Glutamatergic neuron (in vitro differentiated cells): ENCODE measurements at regions not wholly inside any gene's neighbourhood (a gene's known extent, or its start where the extent isn't known, plus 50 kb on each side); places are given as distances from the start of the nearest gene placed in this dataset.
"Not testable (repeated sequence)": the region's sequence is repeated elsewhere in the genome, so short reads cannot be mapped to it uniquely, and the experiment has no call there.

Source experiments
- DNase-seq: peaks from one replicate; pipeline ENCODE4 v3.0.0; 2022
- H3K27ac Mint-ChIP-seq: one replicate; pipeline ENCODE4 v1.8.0; 2020; ENCODE audit warnings: mild to moderate bottlenecking, mixed read lengths, inconsistent platforms; ENCODE audit not compliant: unreplicated experiment
- H3K27me3 Mint-ChIP-seq: one replicate; pipeline ENCODE4 v1.8.0; 2020; ENCODE audit warnings: mild to moderate bottlenecking, moderate library complexity, mixed read lengths, inconsistent platforms; ENCODE audit not compliant: unreplicated experiment
- H3K36me3 Mint-ChIP-seq: one replicate; pipeline ENCODE4 v1.8.0; 2020; ENCODE audit warnings: mild to moderate bottlenecking, mixed read lengths, inconsistent platforms; ENCODE audit not compliant: unreplicated experiment
- H3K4me1 Mint-ChIP-seq: one replicate; pipeline ENCODE4 v1.8.0; 2020; ENCODE audit warnings: mild to moderate bottlenecking, low read depth, mixed read lengths, inconsistent platforms; ENCODE audit not compliant: unreplicated experiment
- H3K4me3 Mint-ChIP-seq: one replicate; pipeline ENCODE4 v1.8.0; 2020; ENCODE audit warnings: mild to moderate bottlenecking, mixed read lengths, inconsistent platforms; ENCODE audit not compliant: unreplicated experiment
- H3K9me3 Mint-ChIP-seq: one replicate; pipeline ENCODE4 v1.8.0; 2020; ENCODE audit warnings: mild to moderate bottlenecking, moderate library complexity, mixed read lengths, inconsistent platforms; ENCODE audit not compliant: unreplicated experiment
- TF ChIP-seq, protein P1 (sequence below): fragments of 200-600 bp; sonication (generic); IDR thresholded peaks from one replicate; pipeline ENCODE4 v1.5.0; 2021; ENCODE audit not compliant: partially characterized antibody, unreplicated experiment

DNA sequence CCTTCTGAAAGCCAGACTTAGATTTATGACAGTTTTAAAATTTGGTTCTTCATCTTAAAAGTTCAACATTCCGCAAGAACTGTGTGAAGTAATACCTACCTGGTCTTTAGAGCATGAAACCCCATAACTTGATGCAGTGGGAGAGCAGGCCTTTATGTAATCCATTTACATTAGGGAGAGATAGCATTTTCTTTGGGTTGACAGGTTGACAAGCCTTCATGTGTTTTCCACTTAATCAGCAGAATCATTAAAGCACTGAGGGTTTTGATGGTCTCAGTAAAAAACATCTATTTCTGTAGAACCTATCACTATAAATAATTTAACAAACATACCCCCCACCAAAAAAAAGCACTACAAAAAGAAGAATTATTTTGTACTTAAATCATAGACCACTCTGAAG is 121.6 kb upstream of the KIF2A start:
- H3K9me3 Mint-ChIP-seq: no peaks in the 10 kb centered on the region
- no peak overlapping the region for H3K27ac Mint-ChIP-seq
- H3K4me3 Mint-ChIP-seq: no peak overlapping the region
- no peaks in the 10 kb centered on the region for H3K4me1 Mint-ChIP-seq
- no peaks in the 10 kb centered on the region for H3K27me3 Mint-ChIP-seq
- TF ChIP-seq, protein P1, sequence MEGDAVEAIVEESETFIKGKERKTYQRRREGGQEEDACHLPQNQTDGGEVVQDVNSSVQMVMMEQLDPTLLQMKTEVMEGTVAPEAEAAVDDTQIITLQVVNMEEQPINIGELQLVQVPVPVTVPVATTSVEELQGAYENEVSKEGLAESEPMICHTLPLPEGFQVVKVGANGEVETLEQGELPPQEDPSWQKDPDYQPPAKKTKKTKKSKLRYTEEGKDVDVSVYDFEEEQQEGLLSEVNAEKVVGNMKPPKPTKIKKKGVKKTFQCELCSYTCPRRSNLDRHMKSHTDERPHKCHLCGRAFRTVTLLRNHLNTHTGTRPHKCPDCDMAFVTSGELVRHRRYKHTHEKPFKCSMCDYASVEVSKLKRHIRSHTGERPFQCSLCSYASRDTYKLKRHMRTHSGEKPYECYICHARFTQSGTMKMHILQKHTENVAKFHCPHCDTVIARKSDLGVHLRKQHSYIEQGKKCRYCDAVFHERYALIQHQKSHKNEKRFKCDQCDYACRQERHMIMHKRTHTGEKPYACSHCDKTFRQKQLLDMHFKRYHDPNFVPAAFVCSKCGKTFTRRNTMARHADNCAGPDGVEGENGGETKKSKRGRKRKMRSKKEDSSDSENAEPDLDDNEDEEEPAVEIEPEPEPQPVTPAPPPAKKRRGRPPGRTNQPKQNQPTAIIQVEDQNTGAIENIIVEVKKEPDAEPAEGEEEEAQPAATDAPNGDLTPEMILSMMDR: no peak
- H3K36me3 Mint-ChIP-seq: no peaks in the 10 kb centered on the region
- no peak for DNase-seq

DNA sequence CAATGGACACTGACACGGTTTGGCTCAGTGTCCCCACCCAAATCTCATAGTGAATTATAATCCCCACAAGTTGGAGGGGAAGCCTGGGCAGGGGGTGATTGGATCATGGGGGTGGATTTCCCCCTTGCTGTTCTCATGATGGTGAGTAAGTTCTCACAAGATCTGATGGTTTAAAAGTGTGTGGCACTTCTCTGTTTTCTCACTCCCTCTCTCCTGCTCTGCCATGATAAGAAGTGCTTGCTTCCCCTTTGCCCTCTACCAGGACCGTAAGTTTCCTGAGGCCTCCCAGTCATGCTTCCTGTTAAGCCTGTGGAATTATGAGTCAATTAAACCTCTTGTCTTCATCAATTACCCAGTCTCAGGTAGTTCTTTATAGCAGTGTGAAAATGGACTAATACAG is 115.8 kb upstream of the KIF2A start:
- DNase-seq: no peak
- Mint-ChIP-seq H3K4me1 (no peaks in the 10 kb centered on the region), H3K36me3 (peaks cover 13% of the 10 kb centered on the region), H3K27ac (no peak overlapping the region), H3K27me3 (peaks cover 2% of the 10 kb centered on the region), H3K4me3 (no peak overlapping the region), H3K9me3 (peaks cover 5% of the 10 kb centered on the region)
- TF ChIP-seq, protein P1: no peak

DNA sequence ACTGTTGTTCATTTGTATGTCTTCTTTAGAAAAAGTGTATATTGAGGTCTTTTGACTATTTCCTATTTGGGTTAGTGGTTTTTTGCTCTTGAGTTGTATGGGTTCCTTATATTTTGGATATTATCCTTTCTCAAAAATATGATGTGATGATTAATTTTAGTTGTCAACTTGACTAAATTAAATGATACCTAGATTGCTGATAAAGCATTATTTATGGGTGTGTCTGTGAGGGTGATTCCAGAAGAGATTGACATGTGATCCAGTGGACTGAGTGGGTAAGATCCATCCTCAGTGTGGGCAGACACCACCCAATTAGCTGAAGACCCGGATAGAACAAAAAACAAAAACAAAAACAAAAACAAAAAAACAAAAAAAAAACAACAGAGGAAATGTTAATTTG is 115.1 kb upstream of the KIF2A start:
- peaks cover 5% of the 10 kb centered on the region for H3K9me3 Mint-ChIP-seq
- TF ChIP-seq, protein P1: no peak
- no peak overlapping the region for H3K4me3 Mint-ChIP-seq
- DNase-seq: no peak
- no peaks in the 10 kb centered on the region for H3K4me1 Mint-ChIP-seq
- peaks cover 2% of the 10 kb centered on the region for H3K27me3 Mint-ChIP-seq
- no peak overlapping the region for H3K27ac Mint-ChIP-seq
- peaks cover 13% of the 10 kb centered on the region for H3K36me3 Mint-ChIP-seq

DNA sequence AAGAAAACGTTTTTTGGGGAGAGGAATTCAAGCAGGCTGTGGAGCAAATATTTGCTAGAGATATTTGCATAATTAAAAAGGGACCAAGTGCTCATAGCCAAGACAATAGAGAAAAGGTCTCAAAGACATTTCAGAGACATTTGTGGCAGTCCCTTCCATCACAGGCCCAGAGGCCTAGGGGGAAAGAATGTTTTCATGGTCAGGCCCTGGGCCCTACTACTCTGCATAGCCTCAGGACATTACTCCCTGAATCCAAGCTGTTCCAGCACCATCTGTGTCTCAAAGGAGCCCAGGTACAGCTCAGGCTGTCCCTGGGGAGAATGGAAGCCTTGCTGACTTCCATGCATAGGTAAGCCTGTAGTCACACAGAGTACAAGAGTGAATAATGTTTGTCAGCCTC is 113.0 kb upstream of the KIF2A start:
- Mint-ChIP-seq H3K4me1 (no peaks in the 10 kb centered on the region), H3K4me3 (no peak overlapping the region), H3K9me3 (peaks cover 5% of the 10 kb centered on the region), H3K27me3 (peaks cover 2% of the 10 kb centered on the region), H3K36me3 (peaks cover 13% of the 10 kb centered on the region), H3K27ac (no peak overlapping the region)
- DNase-seq: no peak
- TF ChIP-seq, protein P1: no peak

DNA sequence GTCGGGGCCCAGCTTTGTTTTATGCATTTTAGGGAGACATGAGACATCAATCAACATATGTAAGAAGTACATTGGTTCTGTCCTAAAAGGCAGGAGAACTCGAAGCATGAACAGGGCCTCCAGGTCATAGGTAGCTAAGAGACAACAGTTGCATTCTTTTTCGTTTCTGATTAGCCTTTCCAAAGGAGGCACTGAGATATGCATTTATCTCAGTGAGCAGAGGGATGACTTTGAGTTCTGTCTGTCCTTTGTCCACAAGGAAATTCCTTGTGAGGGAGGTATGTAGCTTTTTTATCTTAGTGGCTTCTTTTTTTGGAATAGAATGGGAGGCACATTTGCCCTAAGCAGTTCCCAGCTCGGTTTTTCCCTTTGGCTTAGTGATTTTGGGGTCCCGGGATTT is 109.5 kb upstream of the KIF2A start:
- H3K9me3 Mint-ChIP-seq, H3K4me3 Mint-ChIP-seq, H3K27ac Mint-ChIP-seq, DNase-seq, H3K27me3 Mint-ChIP-seq, H3K4me1 Mint-ChIP-seq: not testable (repeated sequence)
- peaks cover 13% of the 10 kb centered on the region for H3K36me3 Mint-ChIP-seq

DNA sequence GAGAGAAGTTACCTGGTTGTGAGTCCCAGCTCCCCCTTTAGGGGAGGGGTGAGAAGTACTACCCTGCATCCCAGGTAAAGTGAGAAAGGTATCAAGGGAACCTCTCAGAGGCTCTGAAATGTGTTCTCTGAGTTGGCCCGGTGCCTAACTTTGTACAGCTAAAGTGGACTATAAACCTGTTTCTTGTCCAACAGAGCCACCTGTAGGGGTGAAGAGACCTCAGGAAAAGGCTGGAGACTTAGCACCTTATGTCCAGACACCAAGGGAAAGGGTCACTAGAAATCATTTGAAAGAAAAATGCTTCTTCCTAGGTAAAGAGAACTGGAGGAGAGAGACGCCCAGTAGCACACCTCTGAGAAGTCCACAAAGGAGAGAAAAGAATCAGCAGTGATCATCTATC is 108.3 kb upstream of the KIF2A start:
- Mint-ChIP-seq H3K4me3 (no peak overlapping the region), H3K4me1 (no peaks in the 10 kb centered on the region), H3K36me3 (peaks cover 8% of the 10 kb centered on the region), H3K27me3 (no peaks in the 10 kb centered on the region), H3K9me3 (peaks cover 3% of the 10 kb centered on the region), H3K27ac (no peak overlapping the region)
- no peak for DNase-seq
- TF ChIP-seq, protein P1: no peak
